K562 (cell line): ENCODE measurements at regions not wholly inside any gene's neighbourhood (a gene's known extent, or its start where the extent isn't known, plus 50 kb on each side); places are given as distances from the start of the nearest gene placed in this dataset.

Source experiments
- NCOA1 ChIP-seq: fragments of 450-650 bp; IDR thresholded peaks from 2 replicates; pipeline ENCODE4 v1.6.1; 2016; ENCODE audit warnings: low read depth
- NFYB ChIP-seq: IDR thresholded peaks from 2 replicates; pipeline ENCODE4 v1.6.1; 2011; ENCODE audit warnings: mild to moderate bottlenecking, moderate library complexity; ENCODE audit not compliant: insufficient read length; ENCODE audit errors: extremely low read depth
- TF ChIP-seq, protein P1 (sequence below): fragments of 450-650 bp; formaldehyde crosslinking; IDR thresholded peaks from 2 replicates; pipeline ENCODE4 v1.4.0; 2020; ENCODE audit warnings: mild to moderate bottlenecking
- TF ChIP-seq, protein P2 (sequence below): fragments of 150-350 bp; conservative IDR thresholded peaks from 2 replicates; pipeline ENCODE4 v1.6.1; 2014; ENCODE audit warnings: low read length
- TF ChIP-seq, protein P3 (sequence below): sonication (generic); formaldehyde crosslinking; IDR thresholded peaks from 2 replicates; pipeline ENCODE4 v1.8.1; 2023; ENCODE audit warnings: mild to moderate bottlenecking, missing genetic modification reagents

DNA sequence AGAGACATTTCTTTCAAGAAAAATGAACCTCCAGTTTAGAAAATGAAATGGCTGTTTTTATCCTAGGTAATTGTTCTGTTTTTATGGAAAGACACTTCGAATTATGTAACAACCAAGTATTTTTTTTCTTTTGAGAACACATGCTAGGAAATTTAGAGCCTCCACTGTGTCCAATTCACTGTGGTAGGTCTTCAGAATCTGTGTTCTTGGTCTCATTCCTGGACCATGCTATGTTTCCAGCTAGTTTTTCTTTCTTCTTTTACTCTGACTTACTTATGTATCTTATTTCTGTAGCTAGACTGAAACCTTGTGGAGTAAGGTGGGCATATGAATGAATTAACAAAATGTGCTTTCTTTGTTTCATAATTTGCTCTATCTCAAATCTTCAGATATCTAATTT is 391.7 kb upstream of the KLHL29 start (continued):
- TF ChIP-seq, protein P1, sequence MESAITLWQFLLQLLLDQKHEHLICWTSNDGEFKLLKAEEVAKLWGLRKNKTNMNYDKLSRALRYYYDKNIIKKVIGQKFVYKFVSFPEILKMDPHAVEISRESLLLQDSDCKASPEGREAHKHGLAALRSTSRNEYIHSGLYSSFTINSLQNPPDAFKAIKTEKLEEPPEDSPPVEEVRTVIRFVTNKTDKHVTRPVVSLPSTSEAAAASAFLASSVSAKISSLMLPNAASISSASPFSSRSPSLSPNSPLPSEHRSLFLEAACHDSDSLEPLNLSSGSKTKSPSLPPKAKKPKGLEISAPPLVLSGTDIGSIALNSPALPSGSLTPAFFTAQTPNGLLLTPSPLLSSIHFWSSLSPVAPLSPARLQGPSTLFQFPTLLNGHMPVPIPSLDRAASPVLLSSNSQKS (CRISPR knock-in tag), result no peak
- TF ChIP-seq, protein P2, sequence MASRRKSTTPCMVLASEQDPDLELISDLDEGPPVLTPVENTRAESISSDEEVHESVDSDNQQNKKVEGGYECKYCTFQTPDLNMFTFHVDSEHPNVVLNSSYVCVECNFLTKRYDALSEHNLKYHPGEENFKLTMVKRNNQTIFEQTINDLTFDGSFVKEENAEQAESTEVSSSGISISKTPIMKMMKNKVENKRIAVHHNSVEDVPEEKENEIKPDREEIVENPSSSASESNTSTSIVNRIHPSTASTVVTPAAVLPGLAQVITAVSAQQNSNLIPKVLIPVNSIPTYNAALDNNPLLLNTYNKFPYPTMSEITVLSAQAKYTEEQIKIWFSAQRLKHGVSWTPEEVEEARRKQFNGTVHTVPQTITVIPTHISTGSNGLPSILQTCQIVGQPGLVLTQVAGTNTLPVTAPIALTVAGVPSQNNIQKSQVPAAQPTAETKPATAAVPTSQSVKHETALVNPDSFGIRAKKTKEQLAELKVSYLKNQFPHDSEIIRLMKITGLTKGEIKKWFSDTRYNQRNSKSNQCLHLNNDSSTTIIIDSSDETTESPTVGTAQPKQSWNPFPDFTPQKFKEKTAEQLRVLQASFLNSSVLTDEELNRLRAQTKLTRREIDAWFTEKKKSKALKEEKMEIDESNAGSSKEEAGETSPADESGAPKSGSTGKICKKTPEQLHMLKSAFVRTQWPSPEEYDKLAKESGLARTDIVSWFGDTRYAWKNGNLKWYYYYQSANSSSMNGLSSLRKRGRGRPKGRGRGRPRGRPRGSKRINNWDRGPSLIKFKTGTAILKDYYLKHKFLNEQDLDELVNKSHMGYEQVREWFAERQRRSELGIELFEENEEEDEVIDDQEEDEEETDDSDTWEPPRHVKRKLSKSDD, result no peak
- TF ChIP-seq, protein P3, sequence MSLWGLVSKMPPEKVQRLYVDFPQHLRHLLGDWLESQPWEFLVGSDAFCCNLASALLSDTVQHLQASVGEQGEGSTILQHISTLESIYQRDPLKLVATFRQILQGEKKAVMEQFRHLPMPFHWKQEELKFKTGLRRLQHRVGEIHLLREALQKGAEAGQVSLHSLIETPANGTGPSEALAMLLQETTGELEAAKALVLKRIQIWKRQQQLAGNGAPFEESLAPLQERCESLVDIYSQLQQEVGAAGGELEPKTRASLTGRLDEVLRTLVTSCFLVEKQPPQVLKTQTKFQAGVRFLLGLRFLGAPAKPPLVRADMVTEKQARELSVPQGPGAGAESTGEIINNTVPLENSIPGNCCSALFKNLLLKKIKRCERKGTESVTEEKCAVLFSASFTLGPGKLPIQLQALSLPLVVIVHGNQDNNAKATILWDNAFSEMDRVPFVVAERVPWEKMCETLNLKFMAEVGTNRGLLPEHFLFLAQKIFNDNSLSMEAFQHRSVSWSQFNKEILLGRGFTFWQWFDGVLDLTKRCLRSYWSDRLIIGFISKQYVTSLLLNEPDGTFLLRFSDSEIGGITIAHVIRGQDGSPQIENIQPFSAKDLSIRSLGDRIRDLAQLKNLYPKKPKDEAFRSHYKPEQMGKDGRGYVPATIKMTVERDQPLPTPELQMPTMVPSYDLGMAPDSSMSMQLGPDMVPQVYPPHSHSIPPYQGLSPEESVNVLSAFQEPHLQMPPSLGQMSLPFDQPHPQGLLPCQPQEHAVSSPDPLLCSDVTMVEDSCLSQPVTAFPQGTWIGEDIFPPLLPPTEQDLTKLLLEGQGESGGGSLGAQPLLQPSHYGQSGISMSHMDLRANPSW (CRISPR knock-in tag), result no peak
- TF ChIP-seq NFYB (no peak), NCOA1 (no peak)
